Loucy (cell line): ENCODE measurements at regions not wholly inside any gene's neighbourhood (a gene's known extent, or its start where the extent isn't known, plus 50 kb on each side); places are given as distances from the start of the nearest gene placed in this dataset.
A peak's percentile ranks its signal among the peaks of the same experiment; 100 is the strongest.

Source experiments
- H2AFZ ChIP-seq: fragments of 200-600 bp; sonication (generic); 2 replicates; pipeline ENCODE4 v1.6.0; 2016; ENCODE audit warnings: antibody characterized with exemption, mild to moderate bottlenecking, low read length, moderate library complexity
- H3F3A ChIP-seq: fragments of 200-600 bp; 2 replicates; pipeline ENCODE4 v1.6.0; 2016; ENCODE audit warnings: antibody characterized with exemption, low read depth, mild to moderate bottlenecking
- H3K27me3 ChIP-seq: fragments of 200-600 bp; sonication (generic); 2 replicates; pipeline ENCODE4 v1.6.1; 2014; ENCODE audit warnings: low read length, mild to moderate bottlenecking; ENCODE audit not compliant: insufficient read depth, poor library complexity, severe bottlenecking
- H3K36me3 ChIP-seq: fragments of 200-600 bp; sonication (generic); 2 replicates; pipeline ENCODE4 v1.6.1; 2016; ENCODE audit warnings: low read length; ENCODE audit not compliant: insufficient read depth
- H3K4me1 ChIP-seq: fragments of 200-600 bp; sonication (generic); 2 replicates; pipeline ENCODE4 v1.5.1; 2014; ENCODE audit warnings: low read length, mild to moderate bottlenecking; ENCODE audit not compliant: insufficient read depth, poor library complexity, severe bottlenecking
- H3K4me2 ChIP-seq: fragments of 200-600 bp; sonication (generic); 2 replicates; pipeline ENCODE4 v1.6.0; 2014; ENCODE audit warnings: antibody characterized with exemption, low read length, low read depth, mild to moderate bottlenecking; ENCODE audit not compliant: poor library complexity, severe bottlenecking
- H3K4me3 ChIP-seq: fragments of 200-600 bp; sonication (generic); 2 replicates; pipeline ENCODE4 v1.5.1; 2014; ENCODE audit warnings: low read length, mild to moderate bottlenecking, mixed read lengths; ENCODE audit not compliant: poor library complexity, severe bottlenecking
- H3K79me2 ChIP-seq: fragments of 200-600 bp; sonication (generic); 2 replicates; pipeline ENCODE4 v1.6.1; 2014; ENCODE audit warnings: low read length; ENCODE audit not compliant: insufficient read depth
- H3K9ac ChIP-seq: fragments of 200-600 bp; sonication (generic); 2 replicates; pipeline ENCODE4 v1.6.0; 2014; ENCODE audit warnings: mild to moderate bottlenecking, low read depth, low read length, moderate library complexity; ENCODE audit not compliant: poor library complexity, severe bottlenecking
- H3K9me2 ChIP-seq: fragments of 200-600 bp; sonication (generic); replicated peaks from 2 replicates; pipeline ENCODE4 v1.6.1; 2016; ENCODE audit warnings: low read depth, low read length, mixed read lengths
- H3K9me3 ChIP-seq: fragments of 200-600 bp; sonication (generic); 2 replicates; pipeline ENCODE4 v1.6.1; 2014; ENCODE audit warnings: mild to moderate bottlenecking, antibody characterized with exemption, low read length, low read depth; ENCODE audit not compliant: insufficient read depth
- H4K20me1 ChIP-seq: fragments of 200-600 bp; sonication (generic); 2 replicates; pipeline ENCODE4 v1.6.0; 2014; ENCODE audit warnings: antibody characterized with exemption, low read length, mild to moderate bottlenecking; ENCODE audit not compliant: insufficient read depth, poor library complexity, severe bottlenecking
- CTCF ChIP-seq: fragments of 200-600 bp; sonication (generic); conservative IDR thresholded peaks from 2 replicates; pipeline ENCODE4 v1.5.1; 2014; ENCODE audit warnings: mild to moderate bottlenecking, antibody characterized with exemption, low read length
- EZH2phosphoT487 ChIP-seq: fragments of 200-600 bp; IDR thresholded peaks from 2 replicates; pipeline ENCODE4 v1.6.1; 2018; ENCODE audit warnings: antibody characterized with exemption, mild to moderate bottlenecking, moderate library complexity, borderline replicate concordance

GRCh38 chr7:35508623-35509400 is 186.1 kb downstream of the HERPUD2 start:
- Histone ChIP-seq H3K27me3 (no peaks in the 10 kb centered on the region), H3F3A (no peaks in the 10 kb centered on the region), H3K4me2 (no peak overlapping the region), H3K4me3 (no peak overlapping the region), H3K36me3 (no peaks in the 10 kb centered on the region), H3K9ac (no peak overlapping the region), H4K20me1 (no peaks in the 10 kb centered on the region), H3K9me3 (no peaks in the 10 kb centered on the region), H3K4me1 (no peaks in the 10 kb centered on the region), H3K79me2 (no peaks in the 10 kb centered on the region), H3K9me2 (no peaks in the 10 kb centered on the region), H2AFZ (0 out of 2 replicates have a peak overlapping the region, but pooled peaks have one; percentile 34)
- TF ChIP-seq CTCF (peak; percentile 41), EZH2phosphoT487 (no peak)

- no peaks in the 10 kb centered on the region for H3K4me1 ChIP-seq
- H2AFZ ChIP-seq = no peak overlapping the region
- H3K4me2 ChIP-seq = no peak overlapping the region
- H3K4me3 ChIP-seq = no peak overlapping the region
- no peak overlapping the region for H3K9ac ChIP-seq
- H3K9me2 ChIP-seq = no peaks in the 10 kb centered on the region
- no peaks in the 10 kb centered on the region for H3F3A ChIP-seq
- no peaks in the 10 kb centered on the region for H3K36me3 ChIP-seq
- no peaks in the 10 kb centered on the region for H3K9me3 ChIP-seq
- no peaks in the 10 kb centered on the region for H3K79me2 ChIP-seq
- no peaks in the 10 kb centered on the region for H3K27me3 ChIP-seq
- H4K20me1 ChIP-seq = no peaks in the 10 kb centered on the region
- no peak for TF ChIP-seq CTCF
- no peak for TF ChIP-seq EZH2phosphoT487
Measured at GRCh38 chr7:35505066-35505465, 189.9 kb downstream of the HERPUD2 start.

- Histone ChIP-seq H4K20me1 (no peaks in the 10 kb centered on the region), H3K27me3 (no peaks in the 10 kb centered on the region), H3K4me2 (no peak overlapping the region), H3K36me3 (no peaks in the 10 kb centered on the region), H3K4me3 (no peak overlapping the region), H3K9me2 (no peaks in the 10 kb centered on the region), H3K4me1 (no peaks in the 10 kb centered on the region), H3F3A (no peaks in the 10 kb centered on the region), H2AFZ (no peak overlapping the region), H3K9ac (no peak overlapping the region), H3K79me2 (no peaks in the 10 kb centered on the region), H3K9me3 (no peaks in the 10 kb centered on the region)
- no peak for TF ChIP-seq EZH2phosphoT487
- no peak for TF ChIP-seq CTCF
Measured at GRCh38 chr7:35504365-35504764, 190.6 kb downstream of the HERPUD2 start.
